T-helper 17 cell (primary cell): ENCODE measurements at regions not wholly inside any gene's neighbourhood (a gene's known extent, or its start where the extent isn't known, plus 50 kb on each side); places are given as distances from the start of the nearest gene placed in this dataset.

Experiments
- ATAC-seq: fragments of 150-1000 bp; cut with Tn5 transposase; 2 replicates; pipeline ENCODE4 v1.10.0; 2021; ENCODE audit warnings: mild to moderate bottlenecking, moderate library complexity
- DNase-seq, 3 donors: peaks; one replicate each; pipeline versions ENCODE4 v3.0.0 to v3.0.0-alpha.2; 2020 to 2021
- H3K9me3 ChIP-seq: one replicate; pipeline ENCODE4 v1.7.0; 2013; ENCODE audit warnings: low read length, mild to moderate bottlenecking; ENCODE audit not compliant: control insufficient read depth, poor library complexity, severe bottlenecking
- H3K27ac Mint-ChIP-seq: one replicate; pipeline ENCODE4 v1.8.0; 2022; ENCODE audit warnings: mild to moderate bottlenecking, moderate library complexity, mixed read lengths
- H3K27me3 Mint-ChIP-seq: one replicate; pipeline ENCODE4 v1.8.0; 2022; ENCODE audit warnings: mixed read lengths
- H3K36me3 Mint-ChIP-seq: one replicate; pipeline ENCODE4 v1.8.0; 2022; ENCODE audit warnings: low read depth, mixed read lengths
- H3K4me1 Mint-ChIP-seq: one replicate; pipeline ENCODE4 v1.8.0; 2022; ENCODE audit warnings: mild to moderate bottlenecking, mixed read lengths
- H3K4me3 Mint-ChIP-seq: one replicate; pipeline ENCODE4 v1.8.0; 2022; ENCODE audit warnings: mild to moderate bottlenecking, moderate library complexity, mixed read lengths

DNA sequence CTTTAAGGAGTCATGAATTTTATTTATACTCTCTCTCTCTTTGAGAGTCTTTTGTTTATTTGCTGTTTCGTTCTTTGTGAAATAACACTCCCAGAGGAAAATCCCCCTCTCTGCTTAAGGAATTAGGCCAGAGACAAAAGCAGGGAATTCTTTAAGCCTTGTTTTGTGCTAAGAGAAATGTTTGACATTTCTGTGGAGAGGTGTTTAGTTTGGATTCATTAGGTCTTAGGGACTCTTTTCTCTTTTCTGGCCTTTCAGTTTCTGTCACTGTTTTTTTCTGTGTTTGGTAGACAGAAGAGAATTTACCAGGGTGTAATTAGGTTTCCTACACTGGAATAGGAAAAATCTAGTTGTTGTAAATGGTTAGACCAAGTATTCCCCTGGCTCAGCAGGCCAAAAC, 241.8 kb upstream of the NR2F2 start:
- H3K36me3 Mint-ChIP-seq, result no peaks in the 10 kb centered on the region
- no peaks in the 10 kb centered on the region for H3K4me1 Mint-ChIP-seq
- no peak overlapping the region for H3K27ac Mint-ChIP-seq
- ATAC-seq (no peak), DNase-seq (no peak)
- H3K9me3 ChIP-seq, result no peaks in the 10 kb centered on the region
- H3K27me3 Mint-ChIP-seq, result no peaks in the 10 kb centered on the region
- H3K4me3 Mint-ChIP-seq, result no peak overlapping the region

GRCh38 chr15:96089405-96090058, 241.0 kb upstream of the NR2F2 start:
- Mint-ChIP-seq H3K27ac (no peak overlapping the region), H3K4me3 (no peak overlapping the region), H3K4me1 (no peaks in the 10 kb centered on the region), H3K36me3 (no peaks in the 10 kb centered on the region), H3K27me3 (no peaks in the 10 kb centered on the region)
- DNase-seq, result no peak
- ATAC-seq, result no peak
- H3K9me3 ChIP-seq, result no peaks in the 10 kb centered on the region

DNA sequence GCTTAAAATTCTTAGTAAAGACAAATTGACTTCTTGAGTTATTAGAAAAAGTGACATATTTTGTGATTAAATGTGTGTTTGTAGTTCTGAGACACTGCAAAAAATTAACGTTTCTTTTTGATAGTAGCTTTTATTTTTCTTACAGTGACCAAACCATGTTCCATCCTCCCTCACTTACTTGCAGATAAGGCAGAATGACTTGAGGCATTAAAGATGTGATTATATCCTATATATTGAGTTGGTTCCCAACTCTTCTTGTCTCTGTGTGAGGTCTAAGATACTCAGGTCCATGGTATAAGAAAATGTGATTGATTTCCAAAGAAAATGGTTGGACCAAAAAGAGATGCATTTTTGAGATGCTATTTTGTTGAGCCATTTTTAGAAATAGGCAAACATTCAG, 238.3 kb upstream of the NR2F2 start:
- no peak for ATAC-seq
- H3K27me3 Mint-ChIP-seq, result no peaks in the 10 kb centered on the region
- no peaks in the 10 kb centered on the region for H3K36me3 Mint-ChIP-seq
- no peak for DNase-seq
- no peak overlapping the region for H3K27ac Mint-ChIP-seq
- no peaks in the 10 kb centered on the region for H3K9me3 ChIP-seq
- no peaks in the 10 kb centered on the region for H3K4me1 Mint-ChIP-seq
- H3K4me3 Mint-ChIP-seq, result no peak overlapping the region

DNA sequence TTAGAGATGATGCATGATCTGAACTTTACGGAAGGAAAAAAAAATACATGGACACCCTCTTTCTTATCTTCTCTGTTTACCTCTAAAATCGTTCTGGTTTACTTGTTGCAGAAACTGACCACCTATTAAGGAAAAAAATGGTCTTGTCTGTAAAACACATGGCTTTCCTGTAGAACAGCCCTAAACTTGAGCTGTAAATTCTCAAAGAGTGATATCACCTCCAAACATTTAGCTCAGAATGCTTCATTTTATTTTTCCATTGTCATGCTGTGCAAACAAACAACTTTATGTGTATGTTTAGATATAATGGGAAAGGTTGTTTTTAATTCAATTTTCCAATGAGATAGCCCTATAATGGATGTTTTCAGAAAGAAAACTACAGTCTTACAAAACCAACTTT, 237.4 kb upstream of the NR2F2 start:
- Mint-ChIP-seq H3K27ac (no peak overlapping the region), H3K4me1 (no peaks in the 10 kb centered on the region), H3K4me3 (no peak overlapping the region), H3K36me3 (no peaks in the 10 kb centered on the region), H3K27me3 (no peaks in the 10 kb centered on the region)
- no peaks in the 10 kb centered on the region for H3K9me3 ChIP-seq
- DNase-seq (no peak), ATAC-seq (no peak)

DNA sequence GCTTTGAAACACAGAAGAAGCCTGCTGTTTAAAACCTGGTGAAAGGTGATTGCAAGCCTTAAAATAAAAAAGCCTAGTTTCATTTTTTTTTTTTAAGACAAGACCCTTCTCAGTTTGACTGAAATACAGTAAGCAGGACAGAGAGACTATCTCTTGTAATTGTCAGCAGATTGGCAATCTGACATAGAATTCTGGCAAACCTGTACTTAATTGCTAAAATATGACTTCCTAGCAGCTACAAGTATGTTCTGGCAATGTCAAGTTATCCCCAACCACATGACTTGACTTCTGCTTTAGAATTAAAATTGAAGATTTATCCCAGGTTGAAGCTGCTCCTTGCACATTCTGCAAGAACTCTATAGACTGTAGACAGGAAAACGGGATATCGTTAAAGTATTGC, 232.8 kb upstream of the NR2F2 start:
- DNase-seq (no peak), ATAC-seq (no peak)
- no peaks in the 10 kb centered on the region for H3K9me3 ChIP-seq
- Mint-ChIP-seq H3K4me3 (no peak overlapping the region), H3K27me3 (no peaks in the 10 kb centered on the region), H3K27ac (no peak overlapping the region), H3K4me1 (no peaks in the 10 kb centered on the region), H3K36me3 (no peaks in the 10 kb centered on the region)

GRCh38 chr15:96102631-96103030, 227.9 kb upstream of the NR2F2 start:
- ATAC-seq, result no peak
- H3K27me3 Mint-ChIP-seq, result no peaks in the 10 kb centered on the region
- no peaks in the 10 kb centered on the region for H3K36me3 Mint-ChIP-seq
- no peaks in the 10 kb centered on the region for H3K4me1 Mint-ChIP-seq
- H3K9me3 ChIP-seq, result no peaks in the 10 kb centered on the region
- H3K27ac Mint-ChIP-seq, result no peak overlapping the region
- DNase-seq, result no peak
- H3K4me3 Mint-ChIP-seq, result no peak overlapping the region

GRCh38 chr15:96106181-96106580, 224.3 kb upstream of the NR2F2 start:
- Mint-ChIP-seq H3K4me3 (no peak overlapping the region), H3K27ac (no peak overlapping the region), H3K4me1 (no peaks in the 10 kb centered on the region), H3K36me3 (no peaks in the 10 kb centered on the region), H3K27me3 (no peaks in the 10 kb centered on the region)
- no peaks in the 10 kb centered on the region for H3K9me3 ChIP-seq
- no peak for DNase-seq
- no peak for ATAC-seq

GRCh38 chr15:96106628-96107027, 223.9 kb upstream of the NR2F2 start:
- Mint-ChIP-seq H3K27ac (no peak overlapping the region), H3K27me3 (no peaks in the 10 kb centered on the region), H3K4me1 (no peaks in the 10 kb centered on the region), H3K4me3 (no peak overlapping the region), H3K36me3 (no peaks in the 10 kb centered on the region)
- H3K9me3 ChIP-seq, result no peaks in the 10 kb centered on the region
- DNase-seq (no peak), ATAC-seq (no peak)

DNA sequence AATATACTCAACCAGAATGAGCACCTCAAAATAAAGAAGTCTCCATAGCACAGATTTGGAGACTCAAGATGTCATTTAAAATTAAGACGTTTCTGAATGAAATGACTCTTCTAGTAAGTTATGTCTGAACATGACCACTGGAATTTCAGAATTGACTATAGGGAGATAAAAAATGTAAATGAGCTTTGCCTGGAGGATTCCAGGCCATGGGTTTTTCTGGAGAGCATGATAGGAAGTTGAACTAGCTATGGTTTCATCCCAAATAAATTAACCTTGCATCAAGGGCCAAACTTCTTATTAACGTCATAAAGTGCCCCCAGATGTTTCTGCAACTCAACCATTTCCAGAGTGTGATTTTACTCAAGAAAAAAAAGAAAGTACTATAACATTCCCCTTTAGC, 222.6 kb upstream of the NR2F2 start:
- no peaks in the 10 kb centered on the region for H3K9me3 ChIP-seq
- Mint-ChIP-seq H3K4me1 (no peaks in the 10 kb centered on the region), H3K27me3 (no peaks in the 10 kb centered on the region), H3K36me3 (no peaks in the 10 kb centered on the region), H3K27ac (no peak overlapping the region), H3K4me3 (no peak overlapping the region)
- DNase-seq, result no peak
- ATAC-seq, result no peak

DNA sequence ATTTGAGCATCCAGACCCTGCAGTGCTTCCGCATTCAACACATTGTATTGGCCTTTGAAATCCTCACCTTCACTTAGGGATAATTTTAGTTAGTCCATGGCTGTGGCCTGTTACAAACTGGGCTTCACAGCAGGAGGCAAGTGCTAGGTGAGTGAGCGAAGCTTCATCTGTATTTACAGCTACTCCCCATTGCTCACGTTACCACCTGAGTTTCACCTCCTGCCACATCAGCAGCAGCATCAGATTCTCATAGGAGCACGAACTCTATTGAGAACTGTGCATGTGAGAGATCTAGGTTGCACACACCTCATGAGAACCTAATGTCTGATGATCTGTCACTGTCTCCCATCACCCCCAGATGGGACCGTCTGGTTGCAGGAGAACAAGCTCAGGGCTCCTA, 222.1 kb upstream of the NR2F2 start:
- H3K9me3 ChIP-seq, result no peaks in the 10 kb centered on the region
- ATAC-seq (no peak), DNase-seq (no peak)
- no peaks in the 10 kb centered on the region for H3K4me1 Mint-ChIP-seq
- H3K27ac Mint-ChIP-seq, result no peak overlapping the region
- no peak overlapping the region for H3K4me3 Mint-ChIP-seq
- no peaks in the 10 kb centered on the region for H3K36me3 Mint-ChIP-seq
- H3K27me3 Mint-ChIP-seq, result no peaks in the 10 kb centered on the region

GRCh38 chr15:96109820-96110219, 220.7 kb upstream of the NR2F2 start:
- ATAC-seq (no peak), DNase-seq (no peak)
- no peaks in the 10 kb centered on the region for H3K9me3 ChIP-seq
- H3K4me1 Mint-ChIP-seq, result no peaks in the 10 kb centered on the region
- H3K36me3 Mint-ChIP-seq, result no peaks in the 10 kb centered on the region
- no peak overlapping the region for H3K4me3 Mint-ChIP-seq
- H3K27me3 Mint-ChIP-seq, result no peaks in the 10 kb centered on the region
- no peak overlapping the region for H3K27ac Mint-ChIP-seq

GRCh38 chr15:96112018-96112417, 218.5 kb upstream of the NR2F2 start:
- no peaks in the 10 kb centered on the region for H3K9me3 ChIP-seq
- Mint-ChIP-seq H3K27me3 (peaks cover 6% of the 10 kb centered on the region), H3K36me3 (no peaks in the 10 kb centered on the region), H3K4me1 (no peaks in the 10 kb centered on the region), H3K27ac (no peak overlapping the region), H3K4me3 (no peak overlapping the region)
- DNase-seq (no peak), ATAC-seq (no peak)

- no peak overlapping the region for H3K27ac Mint-ChIP-seq
- no peaks in the 10 kb centered on the region for H3K36me3 Mint-ChIP-seq
- no peak overlapping the region for H3K4me3 Mint-ChIP-seq
- DNase-seq, result no peak
- H3K9me3 ChIP-seq, result no peaks in the 10 kb centered on the region
- no peaks in the 10 kb centered on the region for H3K4me1 Mint-ChIP-seq
- no peak for ATAC-seq
- peaks cover 6% of the 10 kb centered on the region for H3K27me3 Mint-ChIP-seq
Measured at GRCh38 chr15:96115642-96116041, 214.9 kb upstream of the NR2F2 start.

DNA sequence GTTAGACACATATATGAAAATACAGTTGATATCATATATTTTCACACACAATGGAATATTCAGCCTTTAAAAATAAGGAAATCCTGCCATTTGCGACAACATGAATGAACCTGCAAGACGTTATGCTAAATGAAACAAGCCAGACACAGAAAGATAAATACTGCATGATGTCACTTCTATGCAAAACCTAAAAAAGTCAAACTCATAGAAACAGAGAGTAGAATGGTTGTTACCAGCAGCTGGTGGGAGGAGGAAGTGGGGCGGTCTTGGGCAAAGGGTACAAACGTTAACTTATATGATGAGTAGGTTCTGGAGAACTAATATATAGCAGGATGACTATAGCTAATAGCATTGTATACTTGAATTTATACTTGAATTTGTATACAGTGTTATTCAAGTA, 213.2 kb upstream of the NR2F2 start:
- H3K27ac Mint-ChIP-seq, result no peak overlapping the region
- H3K9me3 ChIP-seq, result no peaks in the 10 kb centered on the region
- DNase-seq (no peak), ATAC-seq (no peak)
- no peaks in the 10 kb centered on the region for H3K4me1 Mint-ChIP-seq
- H3K4me3 Mint-ChIP-seq, result no peak overlapping the region
- H3K27me3 Mint-ChIP-seq, result peaks cover 6% of the 10 kb centered on the region
- H3K36me3 Mint-ChIP-seq, result no peaks in the 10 kb centered on the region
